ENCODE measurements at regions not wholly inside any gene's neighbourhood (a gene's known extent, or its start where the extent isn't known, plus 50 kb on each side); places are given as distances from the start of the nearest gene placed in this dataset.

DNA sequence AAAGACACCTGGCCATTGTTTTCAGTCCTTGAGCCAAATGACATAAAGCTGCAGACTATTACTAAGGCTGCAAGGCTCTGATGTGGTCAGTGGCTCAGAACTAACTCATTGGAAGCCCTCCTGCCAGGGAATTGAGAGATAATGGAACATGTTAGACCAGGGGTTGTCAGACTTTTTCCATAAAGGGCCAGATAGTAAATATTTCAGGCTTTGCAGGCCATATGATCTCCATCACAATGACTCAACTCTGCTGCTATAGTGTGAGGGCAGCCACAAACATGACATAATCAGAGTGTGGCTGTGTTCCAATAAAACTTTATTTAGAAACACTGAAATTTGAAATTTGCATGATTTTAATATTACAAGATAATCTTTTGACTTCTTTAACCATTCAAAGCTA, 140.3 kb downstream of the TMEM30B start:
- TF ChIP-seq CTCF (IDR thresholded peaks at IDR 0.05; ENCODE audit: insufficient read depth, low read depth, low read length) (no peak), EZH2 (IDR thresholded peaks at IDR 0.05; ENCODE audit: insufficient read depth, low read length) (no peak)
- Histone ChIP-seq H3K4me1 (ENCODE audit: insufficient read depth, low read length) (peaks cover 31% of the 10 kb centered on the region), H3K36me3 (ENCODE audit: insufficient read depth, low read length) (no peaks in the 10 kb centered on the region), H3K9ac (ENCODE audit: low read length) (peak overlapping the region; percentile 43), H3K27ac (ENCODE audit: low read depth, low read length) (peak overlapping the region; percentile 82), H2AFZ (ENCODE audit: low read depth, low read length) (no peak overlapping the region), H3K4me2 (ENCODE audit: low read length) (no peak overlapping the region), H3K79me2 (ENCODE audit: insufficient read depth, low read length) (no peaks in the 10 kb centered on the region), H4K20me1 (ENCODE audit: insufficient read depth, low read length) (no peaks in the 10 kb centered on the region), H3K4me3 (ENCODE audit: insufficient read depth, low read depth, low read length) (no peak overlapping the region), H3K9me3 (ENCODE audit: insufficient read depth, low read depth, low read length) (peaks cover 6% of the 10 kb centered on the region), H3K27me3 (ENCODE audit: insufficient read depth, low read length) (no peaks in the 10 kb centered on the region)
- Mint-ChIP-seq H3K4me1 (ENCODE audit: low read depth, unreplicated experiment) (peaks cover 18% of the 10 kb centered on the region), H3K4me3 (ENCODE audit: unreplicated experiment) (no peak overlapping the region), H3K9me3 (ENCODE audit: unreplicated experiment) (peaks cover 39% of the 10 kb centered on the region), H3K27me3 (ENCODE audit: low read depth, unreplicated experiment) (no peaks in the 10 kb centered on the region), H3K36me3 (ENCODE audit: low read depth, unreplicated experiment) (peaks cover 3% of the 10 kb centered on the region), H3K27ac (ENCODE audit: unreplicated experiment) (peak overlapping the region; percentile 70)
- DNase-seq (ENCODE audit: low read depth) (peak; percentile 98), FAIRE-seq (peak; percentile 96)

GRCh38 chr14:61140271-61140670, 140.9 kb downstream of the TMEM30B start:
- peak; percentile 36 for DNase-seq (ENCODE audit: low read depth)
- no peak for TF ChIP-seq CTCF (IDR thresholded peaks at IDR 0.05; ENCODE audit: insufficient read depth, low read depth, low read length)
- no peak for TF ChIP-seq EZH2 (IDR thresholded peaks at IDR 0.05; ENCODE audit: insufficient read depth, low read length)
- H3K9me3 Mint-ChIP-seq (ENCODE audit: unreplicated experiment) = peaks cover 38% of the 10 kb centered on the region
- Histone ChIP-seq H3K4me3 (ENCODE audit: insufficient read depth, low read depth, low read length) (no peak overlapping the region), H3K27me3 (ENCODE audit: insufficient read depth, low read length) (no peaks in the 10 kb centered on the region), H3K9ac (ENCODE audit: low read length) (peak overlapping the region; percentile 43), H4K20me1 (ENCODE audit: insufficient read depth, low read length) (no peaks in the 10 kb centered on the region), H3K79me2 (ENCODE audit: insufficient read depth, low read length) (no peaks in the 10 kb centered on the region), H3K4me1 (ENCODE audit: insufficient read depth, low read length) (peaks cover 26% of the 10 kb centered on the region), H3K36me3 (ENCODE audit: insufficient read depth, low read length) (no peaks in the 10 kb centered on the region), H2AFZ (ENCODE audit: low read depth, low read length) (no peak overlapping the region), H3K27ac (ENCODE audit: low read depth, low read length) (peak overlapping the region; percentile 82), H3K9me3 (ENCODE audit: insufficient read depth, low read depth, low read length) (peaks cover 6% of the 10 kb centered on the region), H3K4me2 (ENCODE audit: low read length) (peak overlapping the region; percentile 14)
- peak overlapping the region; percentile 70 for H3K27ac Mint-ChIP-seq (ENCODE audit: unreplicated experiment)
- peaks cover 14% of the 10 kb centered on the region for H3K4me1 Mint-ChIP-seq (ENCODE audit: low read depth, unreplicated experiment)
- H3K4me3 Mint-ChIP-seq (ENCODE audit: unreplicated experiment) = no peak overlapping the region
- H3K36me3 Mint-ChIP-seq (ENCODE audit: low read depth, unreplicated experiment) = peaks cover 3% of the 10 kb centered on the region
- no peak for FAIRE-seq
- H3K27me3 Mint-ChIP-seq (ENCODE audit: low read depth, unreplicated experiment) = no peaks in the 10 kb centered on the region

GRCh38 chr14:61139006-61139599, 142.0 kb downstream of the TMEM30B start:
- H3K9me3 Mint-ChIP-seq (ENCODE audit: unreplicated experiment) = peaks cover 29% of the 10 kb centered on the region
- H3K27ac ChIP-seq (ENCODE audit: low read depth, low read length) = no peak overlapping the region
- no peaks in the 10 kb centered on the region for H4K20me1 ChIP-seq (ENCODE audit: insufficient read depth, low read length)
- no peak overlapping the region for H3K4me3 Mint-ChIP-seq (ENCODE audit: unreplicated experiment)
- H3K4me1 ChIP-seq (ENCODE audit: insufficient read depth, low read length) = peaks cover 17% of the 10 kb centered on the region
- H3K9ac ChIP-seq (ENCODE audit: low read length) = no peak overlapping the region
- no peak overlapping the region for H3K4me2 ChIP-seq (ENCODE audit: low read length)
- no peak overlapping the region for H2AFZ ChIP-seq (ENCODE audit: low read depth, low read length)
- H3K27me3 Mint-ChIP-seq (ENCODE audit: low read depth, unreplicated experiment) = no peaks in the 10 kb centered on the region
- no peak overlapping the region for H3K27ac Mint-ChIP-seq (ENCODE audit: unreplicated experiment)
- no peak overlapping the region for H3K4me3 ChIP-seq (ENCODE audit: insufficient read depth, low read depth, low read length)
- H3K36me3 ChIP-seq (ENCODE audit: insufficient read depth, low read length) = no peaks in the 10 kb centered on the region
- H3K79me2 ChIP-seq (ENCODE audit: insufficient read depth, low read length) = no peaks in the 10 kb centered on the region
- H3K36me3 Mint-ChIP-seq (ENCODE audit: low read depth, unreplicated experiment) = peaks cover 2% of the 10 kb centered on the region
- H3K27me3 ChIP-seq (ENCODE audit: insufficient read depth, low read length) = no peaks in the 10 kb centered on the region
- DNase-seq (ENCODE audit: low read depth) = no peak
- peaks cover 5% of the 10 kb centered on the region for H3K9me3 ChIP-seq (ENCODE audit: insufficient read depth, low read depth, low read length)
- TF ChIP-seq CTCF (IDR thresholded peaks at IDR 0.05; ENCODE audit: insufficient read depth, low read depth, low read length) (no peak), EZH2 (IDR thresholded peaks at IDR 0.05; ENCODE audit: insufficient read depth, low read length) (no peak)
- FAIRE-seq = no peak
- H3K4me1 Mint-ChIP-seq (ENCODE audit: low read depth, unreplicated experiment) = peaks cover 13% of the 10 kb centered on the region

Measured in astrocyte (in vitro differentiated cells and primary cell).